H9 (cell line): ENCODE measurements at regions not wholly inside any gene's neighbourhood (a gene's known extent, or its start where the extent isn't known, plus 50 kb on each side); places are given as distances from the start of the nearest gene placed in this dataset.

Source experiments
- DNase-seq: peaks from one replicate; pipeline ENCODE4 v3.0.0-alpha.2; 2017
- H2AFZ ChIP-seq: one replicate; pipeline ENCODE4 v1.6.1; 2013; ENCODE audit warnings: mild to moderate bottlenecking, low read length, control low read depth, moderate library complexity
- H2AK5ac ChIP-seq: 2 replicates; pipeline ENCODE4 v1.6.1; 2013; ENCODE audit warnings: low read length, control low read depth, mixed read lengths; ENCODE audit not compliant: insufficient read length
- H2BK120ac ChIP-seq: one replicate; pipeline ENCODE4 v1.6.1; 2013; ENCODE audit warnings: low read depth, mild to moderate bottlenecking, low read length, control low read depth, inconsistent platforms; ENCODE audit not compliant: poor library complexity, severe bottlenecking
- H2BK12ac ChIP-seq: 2 replicates; pipeline ENCODE4 v1.6.1; 2013; ENCODE audit warnings: low read length, control low read depth, mixed read lengths, low read depth; ENCODE audit not compliant: insufficient read length
- H2BK15ac ChIP-seq: 2 replicates; pipeline ENCODE4 v1.6.1; 2013; ENCODE audit warnings: low read depth, low read length, control low read depth
- H2BK20ac ChIP-seq: one replicate; pipeline ENCODE4 v1.6.1; 2013; ENCODE audit warnings: low read depth, mild to moderate bottlenecking, low read length, control low read depth, inconsistent platforms; ENCODE audit not compliant: poor library complexity, severe bottlenecking
- H2BK5ac ChIP-seq: 2 replicates; pipeline ENCODE4 v1.6.1; 2013; ENCODE audit warnings: low read length, control low read depth, mixed read lengths; ENCODE audit not compliant: insufficient read length
- H3K14ac ChIP-seq: 2 replicates; pipeline ENCODE4 v1.6.1; 2013; ENCODE audit warnings: low read length, control low read depth; ENCODE audit not compliant: insufficient read depth
- H3K18ac ChIP-seq: 2 replicates; pipeline ENCODE4 v1.6.1; 2013; ENCODE audit warnings: low read depth, mild to moderate bottlenecking, mixed read lengths, low read length, control low read depth; ENCODE audit not compliant: insufficient read length
- H3K23ac ChIP-seq: 2 replicates; pipeline ENCODE4 v1.6.1; 2013; ENCODE audit warnings: low read length, control low read depth, mixed read lengths, low read depth; ENCODE audit not compliant: insufficient read length
- H3K23me2 ChIP-seq: 2 replicates; pipeline ENCODE4 v1.6.1; 2013; ENCODE audit warnings: low read depth, mild to moderate bottlenecking, mixed read lengths, low read length, control low read depth; ENCODE audit not compliant: insufficient read length, poor library complexity, severe bottlenecking
- H3K27ac ChIP-seq: 2 replicates; pipeline ENCODE4 v1.5.1; 2013; ENCODE audit warnings: low read length, control low read depth, mixed read lengths, low read depth; ENCODE audit not compliant: insufficient read length
- H3K27me3 ChIP-seq: 2 replicates; pipeline ENCODE4 v1.6.1; 2013; ENCODE audit warnings: low read length, control low read depth, inconsistent platforms; ENCODE audit not compliant: insufficient read depth
- H3K4ac ChIP-seq: 2 replicates; pipeline ENCODE4 v1.6.1; 2013; ENCODE audit warnings: low read depth, mild to moderate bottlenecking, control low read depth, inconsistent platforms, low read length, moderate library complexity
- H3K4me1 ChIP-seq: 2 replicates; pipeline ENCODE4 v1.6.1; 2013; ENCODE audit warnings: low read length, control low read depth, inconsistent platforms; ENCODE audit not compliant: insufficient read depth
- H3K4me2 ChIP-seq: 2 replicates; pipeline ENCODE4 v1.6.1; 2013; ENCODE audit warnings: low read length, control low read depth, mixed read lengths; ENCODE audit not compliant: insufficient read length, insufficient read depth
- H3K56ac ChIP-seq: 2 replicates; pipeline ENCODE4 v1.6.1; 2013; ENCODE audit warnings: low read depth, mild to moderate bottlenecking, mixed read lengths, low read length, control low read depth; ENCODE audit not compliant: insufficient read length
- H3K79me1 ChIP-seq: 2 replicates; pipeline ENCODE4 v1.6.1; 2013; ENCODE audit warnings: low read depth, mild to moderate bottlenecking, moderate library complexity, low read length, control low read depth, inconsistent platforms; ENCODE audit not compliant: insufficient read depth, poor library complexity, severe bottlenecking
- H3K79me2 ChIP-seq: 2 replicates; pipeline ENCODE4 v1.6.1; 2013; ENCODE audit warnings: low read length, control low read depth, inconsistent platforms; ENCODE audit not compliant: insufficient read depth
- H3K9ac ChIP-seq: 2 replicates; pipeline ENCODE4 v1.6.1; 2013; ENCODE audit warnings: low read length, control low read depth, mixed read lengths; ENCODE audit not compliant: insufficient read length; ENCODE audit errors: extremely low read depth
- H3K9me3 ChIP-seq: one replicate; pipeline ENCODE4 v1.6.1; 2013; ENCODE audit warnings: low read depth, low read length, inconsistent platforms; ENCODE audit not compliant: control insufficient read depth
- H3T11ph ChIP-seq: one replicate; pipeline ENCODE4 v1.6.1; 2013; ENCODE audit warnings: mild to moderate bottlenecking, low read length, control low read depth, inconsistent platforms
- H4K20me1 ChIP-seq: one replicate; pipeline ENCODE4 v1.6.1; 2013; ENCODE audit not compliant: control insufficient read depth, insufficient read length, insufficient read depth
- H4K5ac ChIP-seq: 2 replicates; pipeline ENCODE4 v1.6.1; 2013; ENCODE audit warnings: low read depth, mild to moderate bottlenecking, mixed read lengths, low read length, control low read depth; ENCODE audit not compliant: insufficient read length
- H4K8ac ChIP-seq: replicated peaks from 2 replicates; pipeline ENCODE4 v1.6.1; 2013; ENCODE audit warnings: low read length, control low read depth, mixed read lengths, low read depth; ENCODE audit not compliant: insufficient read length
- H4K91ac ChIP-seq: 2 replicates; pipeline ENCODE4 v1.6.1; 2013; ENCODE audit warnings: low read depth, mild to moderate bottlenecking, moderate library complexity, mixed read lengths, low read length, control low read depth; ENCODE audit not compliant: insufficient read length
- H3K27ac Mint-ChIP-seq, 3 experiments: 2 replicates in 2 of 3; 3 replicates in 1 of 3; pipeline ENCODE4 v1.8.0; 2020 to 2021; ENCODE audit warnings: mixed read lengths in 3 of 3, mild to moderate bottlenecking in 1 of 3, moderate library complexity in 1 of 3
- H3K27me3 Mint-ChIP-seq: 2 replicates; pipeline ENCODE4 v1.8.0; 2021; ENCODE audit warnings: low read depth, mild to moderate bottlenecking, moderate library complexity, mixed read lengths
- H3K36me3 Mint-ChIP-seq, 3 experiments: 2 replicates in 2 of 3; 3 replicates in 1 of 3; pipeline ENCODE4 v1.8.0; 2020 to 2021; ENCODE audit warnings: low read depth in 3 of 3, mixed read lengths in 3 of 3; ENCODE audit not compliant: insufficient read depth in 1 of 3
- H3K4me1 Mint-ChIP-seq, 2 experiments: 2 replicates each; pipeline ENCODE4 v1.8.0; 2020; ENCODE audit warnings: mixed read lengths in 2 of 2
- H3K4me3 Mint-ChIP-seq, 2 experiments: 2 replicates in 1 of 2; 3 replicates in 1 of 2; pipeline ENCODE4 v1.8.0; 2020 to 2021; ENCODE audit warnings: mild to moderate bottlenecking in 2 of 2, mixed read lengths in 2 of 2, moderate library complexity in 1 of 2
- H3K9me3 Mint-ChIP-seq, 2 experiments: 2 replicates in 1 of 2; 3 replicates in 1 of 2; pipeline ENCODE4 v1.8.0; 2020; ENCODE audit warnings: mild to moderate bottlenecking in 2 of 2, mixed read lengths in 2 of 2, moderate library complexity in 1 of 2
- WGBS: extraction: QIAGEN DNeasy Blood & Tissue Kit; methylation state at CpG from one replicate; pipeline ENCODE4 v1.1.7; 2013; ENCODE audit warnings: missing lambda C conversion rate, low lambda C conversion rate, mixed read lengths; ENCODE audit not compliant: insufficient read length; ENCODE audit errors: extremely low coverage; 5-methylcytosine and 5-hydroxymethylcytosine counted together
- TF ChIP-seq, protein P1 (sequence below): fragments of 200-600 bp; sonication (generic); conservative IDR thresholded peaks from 3 replicates; pipeline ENCODE4 v1.8.0; 2021; ENCODE audit warnings: antibody characterized with exemption, mild to moderate bottlenecking

DNA sequence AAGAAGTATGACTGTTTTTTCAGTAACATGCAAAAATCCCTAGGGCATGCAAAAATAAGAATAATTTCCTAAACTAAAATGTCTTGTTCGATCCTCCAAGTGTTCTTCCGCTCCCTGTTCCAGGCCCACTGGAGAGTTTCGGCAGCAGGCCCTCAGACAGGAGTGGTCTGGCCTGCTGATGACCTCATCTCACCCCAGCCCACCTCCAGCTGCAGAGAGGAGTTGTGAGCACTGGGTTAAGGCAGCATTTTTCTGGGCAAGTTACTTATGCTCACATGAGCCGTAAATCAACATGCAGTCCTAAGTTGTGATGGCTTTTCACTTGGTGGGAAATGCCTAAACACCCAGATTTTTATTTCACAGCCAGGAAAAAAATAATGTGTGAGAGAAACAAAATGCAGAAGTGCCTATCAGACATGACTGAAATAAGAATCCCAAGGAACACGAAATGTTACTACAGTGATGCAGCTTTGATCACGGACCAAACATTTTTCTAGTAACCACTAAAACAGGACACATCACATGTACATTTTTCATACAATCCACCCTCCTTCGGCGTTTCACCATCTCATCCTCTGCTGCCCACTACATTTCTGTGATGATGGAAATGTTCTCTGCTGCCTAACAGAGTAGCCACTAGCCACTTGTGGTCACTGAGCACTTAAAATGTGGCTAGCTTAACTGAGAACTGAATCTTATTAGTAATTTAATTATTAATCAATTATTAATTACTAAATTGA is 153.3 kb upstream of the TBL1X start:
- Histone ChIP-seq H2BK120ac (no peak overlapping the region), H4K5ac (no peak overlapping the region), H2BK20ac (no peak overlapping the region), H3K4ac (no peak overlapping the region), H3K23me2 (no peaks in the 10 kb centered on the region), H3K27me3 (no peaks in the 10 kb centered on the region), H2BK15ac (no peak overlapping the region), H2BK5ac (no peak overlapping the region), H2BK12ac (no peak overlapping the region), H3K56ac (no peak overlapping the region), H3K23ac (no peak overlapping the region), H4K8ac (no peak overlapping the region), H3K9me3 (no peaks in the 10 kb centered on the region), H3K4me2 (no peak overlapping the region), H4K20me1 (no peaks in the 10 kb centered on the region), H2AK5ac (no peak overlapping the region), H3K79me1 (no peaks in the 10 kb centered on the region), H3T11ph (no peak overlapping the region), H2AFZ (no peak overlapping the region), H3K79me2 (no peaks in the 10 kb centered on the region), H3K4me1 (no peaks in the 10 kb centered on the region), H3K14ac (no peak overlapping the region), H3K18ac (no peak overlapping the region), H4K91ac (no peak overlapping the region), H3K9ac (no peak overlapping the region), H3K27ac (no peak overlapping the region)
- no peak overlapping the region for H3K27ac Mint-ChIP-seq
- H3K27me3 Mint-ChIP-seq = no peaks in the 10 kb centered on the region
- H3K36me3 Mint-ChIP-seq = peaks cover 0 to 5% (median 4%) of the 10 kb centered on the region in 3 experiments; a peak in 1 of 7 replicates
- TF ChIP-seq, protein P1, sequence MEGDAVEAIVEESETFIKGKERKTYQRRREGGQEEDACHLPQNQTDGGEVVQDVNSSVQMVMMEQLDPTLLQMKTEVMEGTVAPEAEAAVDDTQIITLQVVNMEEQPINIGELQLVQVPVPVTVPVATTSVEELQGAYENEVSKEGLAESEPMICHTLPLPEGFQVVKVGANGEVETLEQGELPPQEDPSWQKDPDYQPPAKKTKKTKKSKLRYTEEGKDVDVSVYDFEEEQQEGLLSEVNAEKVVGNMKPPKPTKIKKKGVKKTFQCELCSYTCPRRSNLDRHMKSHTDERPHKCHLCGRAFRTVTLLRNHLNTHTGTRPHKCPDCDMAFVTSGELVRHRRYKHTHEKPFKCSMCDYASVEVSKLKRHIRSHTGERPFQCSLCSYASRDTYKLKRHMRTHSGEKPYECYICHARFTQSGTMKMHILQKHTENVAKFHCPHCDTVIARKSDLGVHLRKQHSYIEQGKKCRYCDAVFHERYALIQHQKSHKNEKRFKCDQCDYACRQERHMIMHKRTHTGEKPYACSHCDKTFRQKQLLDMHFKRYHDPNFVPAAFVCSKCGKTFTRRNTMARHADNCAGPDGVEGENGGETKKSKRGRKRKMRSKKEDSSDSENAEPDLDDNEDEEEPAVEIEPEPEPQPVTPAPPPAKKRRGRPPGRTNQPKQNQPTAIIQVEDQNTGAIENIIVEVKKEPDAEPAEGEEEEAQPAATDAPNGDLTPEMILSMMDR = no peak
- no peak for DNase-seq
- H3K4me1 Mint-ChIP-seq = peaks cover 1% of the 10 kb centered on the region in 2 experiments; a peak in 1 of 4 replicates
- H3K4me3 Mint-ChIP-seq = no peak overlapping the region
- peaks cover 0 to 59% of the 10 kb centered on the region in 2 experiments; a peak in 2 of 5 replicates for H3K9me3 Mint-ChIP-seq
- no CpG with 5 or more reads among the region's 8 CpGs for WGBS
